C4-2B (cell line): ENCODE measurements at regions not wholly inside any gene's neighbourhood (a gene's known extent, or its start where the extent isn't known, plus 50 kb on each side); places are given as distances from the start of the nearest gene placed in this dataset.

Source experiments
- ZFX ChIP-seq: fragments of 450-650 bp; IDR thresholded peaks from 2 replicates; pipeline ENCODE4 v1.6.1; 2017
- TF ChIP-seq, protein P1 (sequence below): fragments of 450-650 bp; conservative IDR thresholded peaks from 2 replicates; pipeline ENCODE4 v1.5.1; 2017; ENCODE audit warnings: mild to moderate bottlenecking

GRCh38 chr10:91137822-91138221 is 82.6 kb upstream of the PCGF5 start:
- TF ChIP-seq, protein P1, sequence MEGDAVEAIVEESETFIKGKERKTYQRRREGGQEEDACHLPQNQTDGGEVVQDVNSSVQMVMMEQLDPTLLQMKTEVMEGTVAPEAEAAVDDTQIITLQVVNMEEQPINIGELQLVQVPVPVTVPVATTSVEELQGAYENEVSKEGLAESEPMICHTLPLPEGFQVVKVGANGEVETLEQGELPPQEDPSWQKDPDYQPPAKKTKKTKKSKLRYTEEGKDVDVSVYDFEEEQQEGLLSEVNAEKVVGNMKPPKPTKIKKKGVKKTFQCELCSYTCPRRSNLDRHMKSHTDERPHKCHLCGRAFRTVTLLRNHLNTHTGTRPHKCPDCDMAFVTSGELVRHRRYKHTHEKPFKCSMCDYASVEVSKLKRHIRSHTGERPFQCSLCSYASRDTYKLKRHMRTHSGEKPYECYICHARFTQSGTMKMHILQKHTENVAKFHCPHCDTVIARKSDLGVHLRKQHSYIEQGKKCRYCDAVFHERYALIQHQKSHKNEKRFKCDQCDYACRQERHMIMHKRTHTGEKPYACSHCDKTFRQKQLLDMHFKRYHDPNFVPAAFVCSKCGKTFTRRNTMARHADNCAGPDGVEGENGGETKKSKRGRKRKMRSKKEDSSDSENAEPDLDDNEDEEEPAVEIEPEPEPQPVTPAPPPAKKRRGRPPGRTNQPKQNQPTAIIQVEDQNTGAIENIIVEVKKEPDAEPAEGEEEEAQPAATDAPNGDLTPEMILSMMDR: no peak
- TF ChIP-seq ZFX: no peak
